PC-9 (cell line): ENCODE measurements at regions not wholly inside any gene's neighbourhood (a gene's known extent, or its start where the extent isn't known, plus 50 kb on each side); places are given as distances from the start of the nearest gene placed in this dataset.
"Not testable (repeated sequence)": the region's sequence is repeated elsewhere in the genome, so short reads cannot be mapped to it uniquely, and the experiment has no call there.

Experiments
- EZH2 ChIP-seq: fragments of 200-600 bp; sonication (generic); IDR thresholded peaks from 2 replicates; pipeline ENCODE4 v1.8.0; 2017; ENCODE audit warnings: antibody characterized with exemption, low read depth
- TF ChIP-seq, protein P1 (sequence below): fragments of 200-600 bp; sonication (generic); conservative IDR thresholded peaks from 2 replicates; pipeline ENCODE4 v1.6.1; 2017; ENCODE audit warnings: mixed run types, antibody characterized with exemption, mild to moderate bottlenecking, moderate library complexity

DNA sequence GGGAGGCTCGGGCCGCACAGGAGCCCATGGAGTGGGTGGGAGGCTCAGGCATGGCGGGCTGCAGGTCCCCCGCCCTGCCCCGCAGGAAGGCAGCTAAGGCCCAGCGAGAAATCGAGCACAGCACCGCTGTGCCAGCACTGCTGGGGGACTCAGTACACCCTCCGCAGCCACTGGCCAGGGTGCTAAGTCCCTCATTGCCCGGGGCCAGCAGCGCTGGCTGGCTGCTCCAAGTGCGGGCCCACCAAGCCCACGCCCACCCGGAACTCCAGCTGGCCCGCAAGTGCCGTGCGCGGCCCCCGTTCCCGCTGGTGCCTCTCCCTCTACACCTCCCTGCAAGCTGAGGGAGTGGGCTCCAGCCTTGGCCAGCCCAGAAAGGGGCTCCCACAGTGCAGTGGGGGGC lies 239.7 kb downstream of the YTHDC2 start:
- TF ChIP-seq, protein P1, sequence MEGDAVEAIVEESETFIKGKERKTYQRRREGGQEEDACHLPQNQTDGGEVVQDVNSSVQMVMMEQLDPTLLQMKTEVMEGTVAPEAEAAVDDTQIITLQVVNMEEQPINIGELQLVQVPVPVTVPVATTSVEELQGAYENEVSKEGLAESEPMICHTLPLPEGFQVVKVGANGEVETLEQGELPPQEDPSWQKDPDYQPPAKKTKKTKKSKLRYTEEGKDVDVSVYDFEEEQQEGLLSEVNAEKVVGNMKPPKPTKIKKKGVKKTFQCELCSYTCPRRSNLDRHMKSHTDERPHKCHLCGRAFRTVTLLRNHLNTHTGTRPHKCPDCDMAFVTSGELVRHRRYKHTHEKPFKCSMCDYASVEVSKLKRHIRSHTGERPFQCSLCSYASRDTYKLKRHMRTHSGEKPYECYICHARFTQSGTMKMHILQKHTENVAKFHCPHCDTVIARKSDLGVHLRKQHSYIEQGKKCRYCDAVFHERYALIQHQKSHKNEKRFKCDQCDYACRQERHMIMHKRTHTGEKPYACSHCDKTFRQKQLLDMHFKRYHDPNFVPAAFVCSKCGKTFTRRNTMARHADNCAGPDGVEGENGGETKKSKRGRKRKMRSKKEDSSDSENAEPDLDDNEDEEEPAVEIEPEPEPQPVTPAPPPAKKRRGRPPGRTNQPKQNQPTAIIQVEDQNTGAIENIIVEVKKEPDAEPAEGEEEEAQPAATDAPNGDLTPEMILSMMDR, result not testable (repeated sequence)
- not testable (repeated sequence) for TF ChIP-seq EZH2
